ENCODE measurements at regions not wholly inside any gene's neighbourhood (a gene's known extent, or its start where the extent isn't known, plus 50 kb on each side); places are given as distances from the start of the nearest gene placed in this dataset.

DNA sequence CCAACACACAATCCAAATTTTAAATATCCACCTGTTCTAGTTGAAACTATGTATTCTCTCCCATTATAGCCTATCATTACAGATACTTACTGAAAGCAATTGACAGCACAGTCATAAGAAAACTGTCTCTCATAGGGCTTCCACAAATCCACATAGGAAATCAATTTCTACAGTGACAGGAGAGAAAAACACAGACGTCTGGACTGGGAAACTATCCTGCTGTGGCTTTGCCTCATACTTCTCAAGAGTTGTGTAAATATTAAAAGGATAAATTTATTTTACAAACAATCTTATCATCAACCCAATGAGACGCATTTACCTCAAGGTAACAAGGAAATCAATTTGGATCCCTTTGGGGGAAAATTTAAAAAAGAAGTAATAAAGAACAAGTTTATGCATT is 517.5 kb downstream of the EFNA5 start:
- no peak for DNase-seq (ENCODE audit: low read depth in 2 of 2, low spot score in 1 of 2)

DNA sequence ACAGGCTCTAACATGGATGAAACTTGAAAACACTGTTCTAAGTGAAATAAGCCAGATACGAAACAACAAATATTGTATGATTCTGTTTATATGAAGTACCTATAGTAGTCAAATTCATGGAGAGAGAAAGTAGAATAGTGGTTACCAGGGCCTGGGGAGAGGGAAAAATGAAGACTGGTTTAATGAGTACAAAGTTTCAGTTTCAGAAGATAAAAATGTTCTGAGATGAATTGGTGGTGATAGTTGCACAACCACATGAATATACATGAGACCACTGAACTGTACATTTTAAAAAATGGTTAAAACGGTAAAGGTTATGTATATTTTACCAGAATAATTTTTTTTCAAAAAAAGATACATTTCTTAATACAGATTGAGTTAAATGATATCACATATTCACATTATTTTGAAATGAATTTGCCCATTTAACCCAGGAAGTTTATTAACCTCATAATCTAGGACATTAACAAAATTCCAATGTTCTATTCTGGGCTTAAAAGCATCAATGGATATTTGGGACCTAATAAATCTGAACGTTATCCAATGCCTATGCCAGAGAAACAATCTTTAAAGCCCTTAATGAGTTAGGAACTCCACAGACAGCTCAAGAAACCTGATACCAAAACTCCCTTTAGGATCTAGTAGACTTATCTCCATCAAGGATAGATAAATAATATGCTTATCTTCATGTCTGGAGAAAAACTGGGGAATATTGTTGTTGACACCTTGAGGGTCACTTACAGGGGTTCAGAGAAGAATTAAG is 521.3 kb downstream of the EFNA5 start:
- no peak for DNase-seq (ENCODE audit: low read depth in 2 of 2, low spot score in 1 of 2)

DNA sequence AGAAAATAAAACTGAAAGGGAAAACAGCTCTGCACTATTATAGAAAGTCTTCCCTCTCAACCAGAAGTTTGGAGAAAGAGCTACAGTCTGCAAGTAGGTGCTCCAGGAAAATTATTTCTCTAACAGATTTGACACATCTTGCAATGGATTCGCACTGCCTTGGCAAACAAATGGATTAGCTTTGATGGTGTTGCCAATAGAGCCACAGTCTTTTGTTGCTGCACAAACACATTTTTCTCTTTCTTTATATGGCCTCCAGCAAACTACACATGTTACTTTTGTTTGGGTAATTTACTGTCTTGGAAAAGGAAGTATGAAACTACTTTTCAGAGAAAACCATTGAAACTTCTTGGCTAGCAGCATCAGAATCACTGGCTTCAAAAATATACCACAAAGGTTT is 523.1 kb downstream of the EFNA5 start:
- no peak for DNase-seq (ENCODE audit: low read depth in 2 of 2, low spot score in 1 of 2)

DNA sequence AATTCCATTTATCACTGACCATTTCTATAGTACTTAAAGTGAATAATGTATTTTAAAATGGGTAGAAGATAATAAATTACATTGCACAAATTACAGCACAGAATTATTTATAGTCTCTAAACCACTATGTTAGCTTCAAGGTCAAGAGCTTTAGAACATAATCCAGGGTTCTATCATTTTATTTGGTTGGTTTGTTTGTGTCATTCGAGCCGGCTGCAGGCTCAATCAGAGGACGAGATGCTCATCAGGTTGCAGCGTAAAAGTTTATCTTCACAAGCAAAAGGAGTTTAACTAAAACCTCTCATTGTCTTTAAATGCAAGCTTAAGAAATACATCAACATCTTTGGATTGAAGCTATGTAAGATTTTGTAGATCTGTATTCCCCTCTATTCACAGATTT is 523.8 kb downstream of the EFNA5 start:
- no peak for DNase-seq (ENCODE audit: low read depth in 2 of 2, low spot score in 1 of 2)

DNA sequence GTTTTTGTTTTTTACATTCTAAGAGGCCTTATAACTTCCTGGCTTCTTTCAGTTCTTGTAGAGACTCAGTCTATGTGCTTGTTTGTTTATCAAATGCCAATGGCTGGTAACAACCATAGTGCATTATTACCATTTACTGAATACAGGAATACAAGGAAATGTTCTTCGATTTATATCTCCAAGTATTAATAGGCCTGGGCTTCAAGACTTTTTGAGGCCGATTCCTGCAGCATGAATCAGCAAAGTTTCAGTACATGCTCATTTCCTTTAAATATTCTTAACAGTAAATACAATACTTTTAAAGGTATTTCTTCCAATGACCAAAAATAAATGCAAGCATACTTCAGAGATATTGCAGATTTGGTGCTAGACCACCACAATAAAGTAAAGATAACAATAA is 535.3 kb downstream of the EFNA5 start:
- DNase-seq (ENCODE audit: low read depth in 2 of 2, low spot score in 1 of 2): no peak

DNA sequence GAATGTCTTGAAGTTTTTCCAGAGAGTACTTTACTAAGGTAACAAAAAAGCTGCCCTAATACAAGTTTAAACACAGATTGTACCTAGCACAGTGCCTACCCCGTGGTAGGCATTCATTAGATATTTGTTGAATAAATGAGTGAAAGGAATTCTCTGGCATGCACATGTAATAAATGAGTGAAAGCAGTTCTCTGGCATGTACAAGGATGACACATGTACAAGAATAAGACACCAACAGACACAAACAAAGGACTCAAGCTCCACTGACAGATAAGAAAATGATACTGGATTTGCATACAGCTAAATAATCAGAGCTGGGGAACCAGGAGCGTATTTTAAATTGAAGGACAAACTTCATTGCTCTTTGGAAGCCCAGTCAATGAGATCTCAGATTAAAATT is 535.8 kb downstream of the EFNA5 start:
- no peak for DNase-seq (ENCODE audit: low read depth in 2 of 2, low spot score in 1 of 2)

DNA sequence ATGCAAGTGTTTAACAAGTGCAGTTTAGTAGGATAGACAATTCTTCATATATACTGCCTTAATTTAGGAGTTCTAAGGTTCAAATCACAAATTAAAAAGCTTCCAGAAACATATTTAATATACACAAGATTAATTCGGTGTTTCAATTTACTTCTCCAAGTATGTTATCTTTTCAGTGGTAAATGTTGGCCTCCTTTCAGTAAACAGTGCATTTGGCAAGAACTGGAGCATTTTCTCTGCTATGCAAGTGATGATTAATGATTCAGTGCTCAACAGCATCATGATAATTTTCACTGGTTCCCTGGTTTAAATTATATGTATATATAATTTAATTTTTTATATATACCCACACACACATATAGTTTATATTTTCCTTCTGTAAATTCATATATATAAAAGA is 541.7 kb downstream of the EFNA5 start:
- DNase-seq (ENCODE audit: low read depth in 2 of 2, low spot score in 1 of 2): no peak

DNA sequence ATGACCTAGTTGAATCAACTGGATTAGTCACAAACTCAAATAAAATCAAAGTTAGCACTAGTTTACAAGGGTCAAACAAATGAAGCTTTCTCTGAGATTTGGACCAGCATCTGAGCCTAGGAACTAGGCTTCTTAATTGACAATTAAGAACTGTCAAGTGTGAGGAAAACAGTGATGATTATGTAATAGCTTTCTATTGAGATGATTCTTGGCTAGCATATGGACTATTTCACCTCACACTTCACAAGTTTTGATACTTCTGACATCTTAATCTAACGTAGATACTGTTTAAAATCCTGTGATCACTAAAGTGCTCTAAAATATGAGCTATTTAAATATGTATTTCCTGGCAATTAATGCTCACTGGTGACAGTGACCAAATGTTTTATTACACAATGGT is 542.9 kb downstream of the EFNA5 start:
- DNase-seq (ENCODE audit: low read depth in 2 of 2, low spot score in 1 of 2): no peak

DNA sequence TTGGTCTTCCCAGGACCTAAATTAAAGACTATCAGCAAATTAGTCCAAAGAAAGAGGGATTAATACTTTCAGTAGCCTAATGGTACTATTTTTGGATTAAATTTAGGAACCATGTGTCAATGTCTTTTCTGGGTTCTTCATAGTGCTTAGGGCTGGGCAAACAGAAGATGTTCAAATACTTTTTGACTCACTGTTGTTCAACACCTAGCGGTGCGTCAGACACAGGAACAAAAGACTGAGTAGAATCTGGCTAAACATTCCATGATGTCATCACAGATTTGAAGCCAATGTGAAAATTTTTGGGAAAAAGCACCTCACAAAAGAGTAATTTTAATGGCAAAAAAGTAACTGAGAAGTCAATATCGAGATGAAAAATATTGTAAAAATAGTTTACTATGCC is 544.4 kb downstream of the EFNA5 start:
- DNase-seq (ENCODE audit: low read depth in 2 of 2, low spot score in 1 of 2): no peak

DNA sequence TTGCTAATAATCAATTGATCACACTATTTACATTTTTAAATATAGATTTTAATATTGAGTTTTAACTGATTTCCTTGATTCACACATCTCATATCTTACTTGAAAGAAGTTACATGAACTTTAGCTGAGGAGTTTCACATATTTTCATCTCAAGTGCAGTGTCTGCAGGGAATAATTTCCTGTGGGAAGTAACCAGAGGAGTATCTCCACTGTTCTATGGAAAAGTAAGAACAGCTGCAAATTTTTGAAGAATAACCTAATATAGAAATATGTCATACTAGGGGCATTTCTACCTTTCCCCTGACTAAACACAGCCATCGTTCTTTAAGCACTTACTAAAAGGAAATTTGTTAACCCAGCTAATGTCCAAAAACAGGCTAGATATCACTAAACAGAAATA is 546.4 kb downstream of the EFNA5 start:
- DNase-seq (ENCODE audit: low read depth in 2 of 2, low spot score in 1 of 2): no peak

DNA sequence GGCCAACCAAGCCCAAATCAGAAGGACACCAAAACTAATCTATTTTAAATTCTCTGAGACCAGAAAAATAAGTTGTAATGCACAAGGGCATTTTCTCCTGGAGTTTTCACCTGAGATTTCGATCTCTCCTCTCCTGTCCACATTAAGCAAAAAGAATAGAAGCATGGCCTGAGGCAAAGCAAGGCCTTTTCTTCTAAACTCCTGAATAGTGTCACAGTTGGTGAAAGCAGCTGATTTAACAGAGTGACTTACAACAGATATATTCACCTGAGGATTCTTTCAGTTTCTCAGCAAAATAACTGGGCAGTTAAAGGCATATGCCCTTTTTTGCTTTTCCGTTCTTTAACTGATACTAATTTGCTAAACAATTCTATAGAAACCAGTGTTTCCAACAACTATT is 547.7 kb downstream of the EFNA5 start:
- DNase-seq (ENCODE audit: low read depth in 2 of 2, low spot score in 1 of 2): no peak

DNA sequence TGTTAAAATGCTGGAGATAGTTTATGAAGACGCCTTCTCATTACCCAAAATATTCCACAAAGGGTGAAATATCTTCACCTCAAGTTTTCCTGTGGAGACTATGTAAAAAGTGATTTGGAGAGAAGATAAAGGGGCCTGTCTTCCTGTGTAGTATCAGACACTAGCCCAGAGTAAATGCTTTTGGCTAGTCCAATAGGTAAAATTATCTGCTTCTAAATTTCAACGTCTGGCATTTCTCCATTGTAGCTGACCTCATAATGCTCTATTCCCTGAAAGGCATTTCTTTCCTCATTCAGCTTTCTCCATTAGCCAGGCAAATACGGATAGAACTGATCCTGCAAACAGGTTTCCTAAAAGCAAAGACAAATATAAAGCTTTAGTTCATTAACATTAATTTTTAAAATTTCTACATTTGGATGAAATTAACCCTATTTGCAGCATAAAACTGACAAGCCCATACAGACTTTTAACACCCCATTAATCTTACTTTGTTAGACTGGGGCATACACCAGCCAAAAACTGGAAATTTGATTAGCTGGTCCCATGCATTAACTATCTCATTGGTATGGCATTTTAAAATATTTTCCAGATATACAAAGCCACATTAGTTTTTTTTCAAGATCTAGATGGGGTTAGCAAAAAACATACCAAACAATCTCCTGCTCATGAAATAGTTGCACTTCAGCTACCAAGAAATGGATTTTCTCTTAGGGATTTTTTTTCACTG is 548.8 kb downstream of the EFNA5 start:
- no peak for DNase-seq (ENCODE audit: low read depth in 2 of 2, low spot score in 1 of 2)

DNA sequence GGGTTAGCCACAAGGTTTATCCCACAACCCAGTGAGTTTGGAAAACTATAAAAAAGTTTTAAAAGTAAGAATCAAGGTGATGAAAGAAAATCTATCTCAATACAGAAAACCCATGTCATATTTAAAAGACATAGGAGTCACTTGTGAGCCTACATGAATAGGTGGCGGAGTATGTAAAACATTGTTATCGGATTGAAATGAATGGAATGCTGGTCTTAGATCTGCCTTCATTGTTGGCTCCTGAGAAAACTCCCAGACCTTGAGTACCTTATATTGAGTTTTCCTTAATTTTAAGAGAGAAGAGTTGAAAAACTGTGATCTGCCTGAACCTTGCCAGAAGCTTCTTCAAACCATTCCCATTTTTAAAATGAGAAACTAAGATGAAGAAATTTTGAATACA is 551.1 kb downstream of the EFNA5 start:
- no peak for DNase-seq (ENCODE audit: low read depth in 2 of 2, low spot score in 1 of 2)

DNA sequence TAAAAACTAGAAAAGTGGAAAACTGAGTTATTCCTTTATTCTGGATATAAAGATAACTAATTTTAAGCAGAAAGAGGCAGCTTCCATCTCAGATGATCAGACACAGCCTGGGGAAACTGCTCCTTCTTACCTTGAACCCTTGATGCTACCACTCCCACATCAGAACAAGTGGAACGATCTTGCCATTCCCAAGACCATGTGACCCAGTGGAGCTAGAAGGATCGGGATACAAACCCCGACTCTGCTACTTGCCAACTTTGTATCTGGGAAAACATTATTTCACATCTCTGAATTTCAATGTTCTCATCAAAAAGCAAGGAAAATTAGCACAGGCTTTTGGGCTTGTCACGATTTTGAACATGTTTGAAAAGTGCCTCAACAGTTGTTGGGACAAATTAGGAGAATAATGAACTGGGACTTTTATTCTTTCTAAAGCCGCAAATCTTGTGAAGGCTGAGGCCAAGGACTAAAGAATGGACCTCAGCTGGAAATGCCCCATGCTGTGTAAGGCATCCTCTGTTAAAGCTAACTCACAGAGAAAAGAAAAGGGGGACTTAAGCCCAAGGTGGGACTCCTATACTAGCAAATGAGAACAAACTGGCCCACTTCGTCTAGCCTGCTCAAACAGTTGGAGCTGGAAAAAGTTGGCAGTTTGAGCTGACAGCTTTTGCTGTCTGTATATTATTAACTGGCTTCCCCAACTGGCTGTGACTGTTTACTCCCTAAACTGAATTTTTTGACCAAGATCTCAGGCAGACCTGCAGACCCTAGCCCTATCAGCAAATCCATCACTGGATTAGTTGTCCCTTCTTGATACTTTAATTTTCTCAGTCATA is 552.3 kb downstream of the EFNA5 start:
- no peak for DNase-seq (ENCODE audit: low read depth in 2 of 2, low spot score in 1 of 2)

DNA sequence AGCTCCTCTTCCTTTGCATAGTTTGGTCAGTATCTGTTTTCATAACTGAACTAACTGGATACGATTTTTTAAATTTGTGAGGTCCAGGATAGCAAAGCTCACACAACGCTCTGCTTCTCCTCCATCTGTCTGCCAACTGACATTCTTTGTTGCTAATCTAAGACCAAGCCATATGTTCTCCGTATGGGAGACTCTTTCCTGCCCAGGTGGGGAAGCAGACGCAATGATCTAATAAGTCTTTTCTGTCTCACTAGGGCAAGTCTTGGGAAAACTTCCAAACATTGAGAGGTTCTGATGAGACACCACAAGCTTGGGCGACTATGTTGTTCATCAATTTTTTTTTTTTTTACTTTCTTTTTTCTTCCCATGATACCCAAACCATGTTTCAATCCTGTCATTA is 558.5 kb downstream of the EFNA5 start:
- no peak for DNase-seq (ENCODE audit: low read depth in 2 of 2, low spot score in 1 of 2)

DNA sequence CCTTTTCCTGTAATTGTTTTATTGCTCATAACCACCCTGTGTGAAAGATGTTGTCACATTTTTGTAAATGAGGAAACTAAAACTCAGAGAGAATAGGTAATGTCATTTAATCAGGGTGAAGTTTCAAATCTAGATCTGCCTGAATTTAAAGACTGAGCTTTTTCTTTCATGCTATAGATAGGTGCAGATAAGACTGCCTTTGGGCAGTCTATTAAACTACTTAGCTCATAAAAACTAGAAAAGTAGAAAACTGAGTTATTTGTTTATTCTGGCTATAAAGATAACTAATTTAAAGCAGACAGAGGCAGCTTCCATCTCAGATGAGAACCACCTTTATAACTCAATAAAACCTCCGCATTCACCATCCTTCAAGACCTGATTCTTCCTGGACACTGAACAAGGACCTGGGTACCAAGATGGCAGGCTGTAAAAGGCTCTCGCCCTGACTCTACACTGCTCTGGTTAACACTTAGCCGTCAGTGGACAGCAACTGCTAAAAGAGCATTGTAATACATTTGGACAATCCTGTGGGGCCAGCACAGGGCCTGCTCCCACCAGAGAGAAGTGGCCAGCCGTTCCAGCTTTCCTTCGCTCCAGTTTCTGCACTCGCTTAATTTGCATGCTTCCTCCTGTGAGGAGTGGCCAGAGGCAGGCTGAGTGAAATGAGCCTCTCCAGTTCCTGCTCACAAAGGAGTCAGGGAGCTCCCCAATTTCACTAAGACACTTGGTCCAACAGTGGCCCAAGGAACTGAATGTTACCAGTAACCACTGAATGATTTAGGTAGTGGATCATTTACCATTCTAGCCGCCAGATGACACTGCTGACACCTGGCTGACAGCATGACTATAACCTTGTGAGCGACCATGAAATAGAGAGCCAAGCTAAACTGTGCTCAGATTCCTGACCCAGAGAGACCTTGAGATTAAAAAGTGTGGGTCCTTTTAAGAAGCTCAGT is 566.4 kb downstream of the EFNA5 start:
- DNase-seq (ENCODE audit: low read depth in 2 of 2, low spot score in 1 of 2): no peak

DNA sequence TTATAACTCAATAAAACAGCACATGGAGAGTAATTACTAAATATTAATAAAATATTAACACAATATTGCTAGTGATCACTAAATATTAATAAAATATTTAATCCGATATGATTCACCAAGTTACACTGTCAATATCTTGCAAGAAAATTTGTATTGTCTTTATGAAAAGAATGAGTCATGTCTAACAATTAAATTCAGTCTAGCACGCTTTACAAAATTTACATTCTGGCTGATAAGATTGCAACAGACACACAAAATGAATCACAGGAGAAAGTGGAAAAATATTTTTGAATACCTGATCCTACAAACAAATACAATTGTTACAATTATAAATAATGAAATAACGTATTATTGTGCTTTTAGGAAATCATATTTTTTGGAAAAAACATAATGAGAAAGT is 567.2 kb downstream of the EFNA5 start:
- no peak for DNase-seq (ENCODE audit: low read depth in 2 of 2, low spot score in 1 of 2)

DNA sequence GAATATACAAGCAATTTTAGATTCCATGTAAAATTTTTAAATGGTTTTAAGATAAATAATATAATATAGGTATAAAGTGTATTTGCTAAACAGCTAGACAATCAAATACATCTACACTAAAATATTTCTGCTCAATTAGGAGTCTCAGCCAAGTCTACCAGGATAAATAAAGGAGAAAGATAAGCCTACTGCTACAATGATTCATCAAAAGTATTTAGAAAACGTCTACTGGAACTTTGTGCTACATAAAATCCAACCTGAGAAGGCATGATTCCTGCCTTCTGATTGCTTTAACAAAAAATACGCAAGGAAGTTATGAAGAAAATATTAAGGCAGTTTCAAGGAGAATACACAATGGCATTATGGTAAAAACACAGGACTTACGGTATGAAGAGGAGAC is 570.6 kb downstream of the EFNA5 start:
- no peak for DNase-seq (ENCODE audit: low read depth in 2 of 2, low spot score in 1 of 2)

DNA sequence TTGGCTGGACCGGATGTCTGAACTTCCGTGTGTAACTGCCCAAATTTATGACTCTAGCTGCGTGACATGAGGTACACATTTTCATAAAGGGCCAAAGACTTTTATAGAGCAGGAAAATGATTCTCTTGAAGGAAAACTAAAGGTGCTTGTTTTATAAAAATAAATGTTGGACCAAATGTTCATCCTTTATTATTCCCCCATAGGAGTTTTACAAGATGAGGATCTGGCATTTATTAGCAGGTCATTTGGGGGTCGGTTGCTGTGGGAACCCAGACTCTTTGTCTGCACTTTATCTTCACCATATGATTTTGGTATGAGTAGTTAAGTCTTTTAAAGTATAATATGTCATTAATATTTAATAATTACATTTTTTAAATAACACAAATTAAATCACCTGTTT is 571.2 kb downstream of the EFNA5 start:
- DNase-seq (ENCODE audit: low read depth in 2 of 2, low spot score in 1 of 2): no peak

DNA sequence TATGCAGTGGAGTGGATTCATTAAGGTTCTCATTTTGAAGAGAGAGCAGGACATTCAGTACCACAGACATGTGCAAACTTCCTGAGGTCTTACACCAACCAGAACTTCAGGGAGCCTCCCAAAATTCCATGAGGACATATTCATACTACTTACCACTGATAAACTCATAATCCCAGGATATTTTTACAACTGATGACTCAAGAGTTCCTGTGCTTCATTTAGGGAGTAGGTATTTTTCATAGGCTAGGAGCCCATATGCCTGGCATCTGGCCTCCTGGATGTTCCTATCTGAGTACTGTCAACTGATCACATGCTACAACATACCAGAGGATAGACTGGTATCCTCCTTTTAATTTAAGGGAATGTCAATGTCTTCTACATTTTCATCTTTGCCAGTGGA is 578.0 kb downstream of the EFNA5 start:
- no peak for DNase-seq (ENCODE audit: low read depth in 2 of 2, low spot score in 1 of 2)

DNA sequence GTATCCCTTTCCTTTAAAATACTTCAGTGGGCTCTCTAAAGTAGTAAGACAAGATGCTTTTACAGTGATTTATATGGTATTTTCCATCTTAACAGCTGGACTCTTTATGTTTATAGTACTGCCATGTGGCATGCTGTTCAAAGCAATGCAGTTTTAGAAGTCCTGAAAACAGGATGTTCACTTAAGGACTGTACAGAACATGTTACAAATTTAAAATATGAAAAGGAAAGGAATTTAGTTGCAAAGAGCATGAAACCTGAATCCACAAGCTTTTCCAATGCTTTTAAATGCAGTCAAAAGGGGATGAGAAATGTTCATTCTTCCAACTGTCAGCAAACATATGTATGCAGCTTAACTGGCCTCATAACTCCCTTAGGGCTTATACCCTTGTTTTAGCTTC is 580.2 kb downstream of the EFNA5 start:
- DNase-seq (ENCODE audit: low read depth in 2 of 2, low spot score in 1 of 2): no peak

All from stimulated activated CD8-positive, alpha-beta memory T cell treated with anti-CD3 and anti-CD28 coated beads, Interleukin-4, amount 100 ng/mL, for 4 hours (primary cell).